Ascending aorta (tissue), 2 donors: ENCODE measurements at regions not wholly inside any gene's neighbourhood (a gene's known extent, or its start where the extent isn't known, plus 50 kb on each side); places are given as distances from the start of the nearest gene placed in this dataset.

Source experiments
- DNase-seq, 2 donors: peaks; one replicate each; pipeline ENCODE4 v3.0.0-alpha.2; 2019; ENCODE audit warnings: low spot score in 2 of 2
- H3K27ac ChIP-seq, 2 donors: fragments of 200-600 bp; sonication (generic); one replicate each; pipeline ENCODE4 v1.5.1; 2016 to 2017; ENCODE audit warnings: mild to moderate bottlenecking in 1 of 2
- H3K27me3 ChIP-seq: fragments of 200-600 bp; sonication (generic); one replicate; pipeline ENCODE4 v1.5.1; 2017
- H3K36me3 ChIP-seq, 2 donors: fragments of 200-600 bp; sonication (generic); one replicate each; pipeline ENCODE4 v1.5.1; 2016
- H3K4me1 ChIP-seq, 2 donors: fragments of 200-600 bp; sonication (generic); one replicate each; pipeline ENCODE4 v1.5.1; 2016 to 2017; ENCODE audit warnings: mild to moderate bottlenecking in 1 of 2
- H3K4me3 ChIP-seq, 2 donors: fragments of 200-600 bp; sonication (generic); one replicate each; pipeline ENCODE4 v1.5.1; 2016 to 2017; ENCODE audit warnings: mild to moderate bottlenecking in 1 of 2
- H3K9me3 ChIP-seq, 2 donors: fragments of 200-600 bp; sonication (generic); one replicate each; pipeline ENCODE4 v1.5.1; 2016
- intact Hi-C: fragments of 100-400 bp; cut with DNase I; formaldehyde crosslinking; loops from one replicate; pipeline ENCODE4 v1.15.1; 2023
- TF ChIP-seq, protein P1 (sequence below), 3 experiments: fragments of 200-600 bp in 2 of 3; fragments of 450-650 bp in 1 of 3; sonication (generic) in 2 of 3; IDR thresholded peaks; one replicate each; pipeline ENCODE4 v1.5.1; 2016 to 2019; ENCODE audit warnings: antibody characterized with exemption in 3 of 3, mild to moderate bottlenecking in 1 of 3, moderate library complexity in 1 of 3

DNA sequence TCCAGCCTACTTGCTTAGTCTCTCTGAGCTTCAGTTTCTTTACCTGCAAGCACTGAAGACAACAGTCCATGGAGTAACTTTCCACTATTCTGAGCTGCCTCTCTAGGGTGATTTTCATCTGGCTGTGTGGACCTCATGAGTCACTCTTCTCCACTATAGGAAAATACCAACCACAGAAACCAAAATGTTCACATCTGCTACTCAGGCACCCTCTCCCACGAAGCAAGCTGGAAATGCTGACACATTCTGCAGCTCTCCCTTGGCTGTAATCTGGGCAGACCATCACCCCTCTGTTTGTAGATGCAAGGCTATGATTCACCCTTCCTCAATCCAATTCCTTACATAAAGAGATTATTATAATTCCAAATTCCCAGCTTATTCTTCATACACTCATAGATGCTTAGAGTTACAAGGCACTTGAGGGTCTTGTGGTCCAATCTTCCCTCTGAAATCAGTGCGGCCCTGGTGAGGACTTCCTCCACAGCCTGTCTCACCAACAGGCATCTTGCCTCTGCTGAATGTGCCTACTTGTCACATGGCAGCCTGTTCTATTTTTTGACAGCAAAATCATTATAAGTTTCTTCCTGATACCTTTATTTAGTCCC lies 97.0 kb upstream of the LNX1 start:
- intact Hi-C loops: no loop called here
- Histone ChIP-seq H3K36me3 (no peaks in the 10 kb centered on the region), H3K27me3 (no peaks in the 10 kb centered on the region), H3K9me3 (no peaks in the 10 kb centered on the region), H3K27ac (peak overlapping the region in 1 of 2 donors; percentile 69), H3K4me1 (peaks cover 0 to 3% of the 10 kb centered on the region in 2 donors), H3K4me3 (no peak overlapping the region)
- DNase-seq: peak in 1 of 2 donors; percentile 72
- TF ChIP-seq, protein P1, sequence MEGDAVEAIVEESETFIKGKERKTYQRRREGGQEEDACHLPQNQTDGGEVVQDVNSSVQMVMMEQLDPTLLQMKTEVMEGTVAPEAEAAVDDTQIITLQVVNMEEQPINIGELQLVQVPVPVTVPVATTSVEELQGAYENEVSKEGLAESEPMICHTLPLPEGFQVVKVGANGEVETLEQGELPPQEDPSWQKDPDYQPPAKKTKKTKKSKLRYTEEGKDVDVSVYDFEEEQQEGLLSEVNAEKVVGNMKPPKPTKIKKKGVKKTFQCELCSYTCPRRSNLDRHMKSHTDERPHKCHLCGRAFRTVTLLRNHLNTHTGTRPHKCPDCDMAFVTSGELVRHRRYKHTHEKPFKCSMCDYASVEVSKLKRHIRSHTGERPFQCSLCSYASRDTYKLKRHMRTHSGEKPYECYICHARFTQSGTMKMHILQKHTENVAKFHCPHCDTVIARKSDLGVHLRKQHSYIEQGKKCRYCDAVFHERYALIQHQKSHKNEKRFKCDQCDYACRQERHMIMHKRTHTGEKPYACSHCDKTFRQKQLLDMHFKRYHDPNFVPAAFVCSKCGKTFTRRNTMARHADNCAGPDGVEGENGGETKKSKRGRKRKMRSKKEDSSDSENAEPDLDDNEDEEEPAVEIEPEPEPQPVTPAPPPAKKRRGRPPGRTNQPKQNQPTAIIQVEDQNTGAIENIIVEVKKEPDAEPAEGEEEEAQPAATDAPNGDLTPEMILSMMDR (IDR thresholded peaks at IDR 0.05): no peak

DNA sequence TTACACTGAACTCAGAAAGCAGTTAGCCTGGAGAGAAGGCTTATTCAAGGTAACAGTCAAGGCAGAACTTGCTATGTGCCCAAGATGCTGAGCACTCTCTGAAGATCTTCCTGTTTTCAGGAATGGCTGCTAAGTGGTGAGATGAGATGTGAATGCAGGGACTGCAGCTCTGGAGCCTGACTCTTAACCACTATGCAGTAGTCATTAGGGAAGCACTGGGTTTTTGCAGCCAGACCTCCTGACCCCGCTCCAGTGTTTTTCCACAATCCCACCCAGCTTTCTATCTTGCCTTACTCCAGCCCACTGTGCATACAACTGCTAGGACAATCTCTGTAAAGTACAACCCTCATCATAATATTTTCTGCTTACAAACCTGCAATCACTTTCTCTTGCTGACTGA lies 95.2 kb upstream of the LNX1 start:
- Histone ChIP-seq H3K27ac (no peak overlapping the region), H3K4me3 (no peak overlapping the region), H3K27me3 (no peaks in the 10 kb centered on the region), H3K36me3 (no peaks in the 10 kb centered on the region), H3K9me3 (no peaks in the 10 kb centered on the region), H3K4me1 (peaks cover 0 to 3% of the 10 kb centered on the region in 2 donors)
- TF ChIP-seq, protein P1 (IDR thresholded peaks at IDR 0.05): no peak
- no peak for DNase-seq
- intact Hi-C loops: no loop called here

DNA sequence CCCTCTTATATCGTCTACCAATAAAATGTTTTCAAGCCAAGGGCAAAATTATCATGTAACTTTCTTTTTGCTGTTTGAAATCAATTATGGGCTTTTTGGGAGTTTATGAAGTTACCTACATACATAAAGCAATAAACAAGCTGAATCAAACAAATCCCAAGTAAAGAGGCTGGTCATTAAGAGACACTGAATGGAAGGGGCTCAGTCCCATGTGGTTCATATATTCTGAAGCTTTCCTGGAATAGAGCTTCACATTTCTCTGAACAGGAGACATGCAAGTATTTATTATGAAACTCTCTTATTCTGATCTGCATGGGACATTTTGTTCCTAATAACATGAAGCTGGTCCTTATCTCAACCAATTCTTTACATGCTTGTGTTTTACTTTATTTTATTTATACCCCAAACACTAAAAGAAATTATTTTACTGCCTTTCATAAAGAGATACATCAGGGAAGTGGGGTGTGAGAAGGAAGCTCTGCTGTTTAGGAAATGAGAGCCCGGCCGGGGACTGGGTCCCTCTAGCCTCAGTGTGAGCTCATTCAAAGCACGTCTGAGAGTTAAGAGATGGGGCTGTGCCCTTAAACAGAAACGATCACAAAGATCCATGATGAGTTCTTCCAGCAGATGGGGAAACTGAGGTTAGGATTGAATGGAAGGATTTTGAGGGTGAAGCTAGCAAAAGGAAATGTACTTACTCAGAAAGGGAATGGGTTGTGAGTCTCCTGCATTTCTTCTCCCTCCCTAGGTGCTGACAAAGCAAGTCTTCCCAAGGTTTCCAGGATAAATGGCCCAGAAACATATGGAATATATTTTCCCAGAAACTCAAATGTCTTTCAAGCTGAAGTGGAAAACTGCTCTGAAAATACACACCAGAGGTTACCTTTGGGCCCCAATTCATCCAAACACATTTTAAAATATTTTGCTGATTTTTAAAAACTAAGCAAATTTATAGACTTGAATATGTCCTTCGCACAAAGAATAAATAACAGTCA lies 93.1 kb upstream of the LNX1 start:
- intact Hi-C loops: no loop called here
- Histone ChIP-seq H3K4me1 (peaks cover 0 to 3% of the 10 kb centered on the region in 2 donors), H3K9me3 (no peaks in the 10 kb centered on the region), H3K4me3 (no peak overlapping the region), H3K27me3 (no peaks in the 10 kb centered on the region), H3K36me3 (no peaks in the 10 kb centered on the region), H3K27ac (no peak overlapping the region)
- no peak for DNase-seq
- TF ChIP-seq, protein P1 (IDR thresholded peaks at IDR 0.05): no peak

DNA sequence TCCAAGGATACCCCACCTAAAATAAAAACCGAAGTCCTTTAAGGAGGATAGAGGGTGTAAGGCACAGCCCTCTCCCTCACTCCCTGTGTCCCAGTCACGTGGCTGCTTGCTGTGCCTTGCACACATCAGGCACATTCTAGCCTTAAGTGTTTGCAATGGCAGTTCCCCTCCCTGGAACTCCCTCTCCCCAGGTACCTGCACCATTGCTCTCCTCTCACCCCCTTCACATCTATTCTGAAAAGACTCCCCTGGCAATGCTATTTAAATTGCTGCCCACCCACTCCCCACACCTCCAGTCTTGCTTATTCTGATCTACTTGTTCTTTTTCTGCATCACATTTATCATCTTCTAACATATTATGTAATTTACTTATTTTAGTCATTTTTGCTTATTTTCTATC lies 91.6 kb upstream of the LNX1 start:
- Histone ChIP-seq H3K9me3 (no peaks in the 10 kb centered on the region), H3K36me3 (no peaks in the 10 kb centered on the region), H3K27ac (no peak overlapping the region), H3K4me1 (peaks cover 0 to 3% of the 10 kb centered on the region in 2 donors), H3K27me3 (no peaks in the 10 kb centered on the region), H3K4me3 (no peak overlapping the region)
- TF ChIP-seq, protein P1 (IDR thresholded peaks at IDR 0.05): no peak
- DNase-seq: no peak
- intact Hi-C loops: no loop called here

DNA sequence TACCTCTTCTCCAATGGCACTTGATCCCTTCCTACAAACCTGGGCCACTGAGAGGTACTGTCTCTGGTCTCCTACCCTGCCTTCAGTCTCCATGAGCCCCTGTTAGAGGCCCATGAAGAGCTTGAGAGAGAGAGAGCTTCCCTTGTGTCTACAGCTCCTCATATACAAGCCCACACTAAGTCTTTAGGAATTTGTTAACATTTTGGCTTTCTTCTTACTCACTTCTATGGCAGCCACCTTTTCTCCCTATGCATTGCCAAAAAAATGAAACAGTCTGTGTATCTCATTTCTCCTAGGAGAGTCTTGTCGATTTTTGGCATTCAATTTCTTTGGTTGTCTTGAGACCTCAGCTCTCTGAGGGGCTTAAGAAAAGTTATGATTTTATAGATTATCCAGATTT lies 90.9 kb upstream of the LNX1 start:
- DNase-seq: no peak
- TF ChIP-seq, protein P1 (IDR thresholded peaks at IDR 0.05): no peak
- Histone ChIP-seq H3K36me3 (no peaks in the 10 kb centered on the region), H3K4me3 (no peak overlapping the region), H3K4me1 (no peaks in the 10 kb centered on the region), H3K9me3 (no peaks in the 10 kb centered on the region), H3K27ac (no peak overlapping the region), H3K27me3 (no peaks in the 10 kb centered on the region)
- intact Hi-C loops: no loop called here
